ENCODE measurements at regions not wholly inside any gene's neighbourhood (a gene's known extent, or its start where the extent isn't known, plus 50 kb on each side); places are given as distances from the start of the nearest gene placed in this dataset.
"Not testable (repeated sequence)": the region's sequence is repeated elsewhere in the genome, so short reads cannot be mapped to it uniquely, and the experiment has no call there.

- H4K20me1 ChIP-seq (replicated peaks; ENCODE audit: insufficient read depth), result not testable (repeated sequence)
These were observed 88.5 kb upstream of the DPH5 start for GRCh38 chr1:101114128-101114527.

GRCh38 chr1:101112051-101112780, 86.6 kb upstream of the DPH5 start:
- Histone ChIP-seq H3K27me3 (ENCODE audit: insufficient read depth) (no peaks in the 10 kb centered on the region), H3K79me2 (replicated peaks; ENCODE audit: insufficient read depth) (no peaks in the 10 kb centered on the region), H3K36me3 (ENCODE audit: insufficient read depth) (no peaks in the 10 kb centered on the region), H2AFZ (no peak overlapping the region), H3K4me2 (no peak overlapping the region), H3K4me1 (ENCODE audit: insufficient read depth) (no peaks in the 10 kb centered on the region), H3F3A (replicated peaks; ENCODE audit: low read depth) (no peaks in the 10 kb centered on the region), H3K27ac (ENCODE audit: low read depth) (no peak overlapping the region), H3K4me3 (no peak overlapping the region), H4K20me1 (replicated peaks; ENCODE audit: insufficient read depth) (no peaks in the 10 kb centered on the region), H3K9me2 (ENCODE audit: insufficient read depth) (no peaks in the 10 kb centered on the region)
- H3K4me1 Mint-ChIP-seq, result no peaks in the 10 kb centered on the region
- DNase-seq (ENCODE audit: low spot score) (no peak), ATAC-seq (no peak)
- H3K9me3 Mint-ChIP-seq, result no peaks in the 10 kb centered on the region
- H3K4me3 Mint-ChIP-seq, result no peak overlapping the region
- TF ChIP-seq ZNF331 (CRISPR knock-in tag; IDR thresholded peaks at IDR 0.05; ENCODE audit: low read depth) (no peak), EZH2phosphoT487 (IDR thresholded peaks at IDR 0.05; ENCODE audit: unreplicated experiment) (no peak), JUNB (IDR thresholded peaks at IDR 0.05; ENCODE audit: unreplicated experiment) (no peak), ZNF462 (CRISPR knock-in tag; IDR thresholded peaks at IDR 0.05) (no peak), STAT1 (IDR thresholded peaks at IDR 0.05; ENCODE audit: unreplicated experiment) (no peak), NANOG (IDR thresholded peaks at IDR 0.05; ENCODE audit: borderline replicate concordance) (no peak), ZNF114 (CRISPR knock-in tag; IDR thresholded peaks at IDR 0.05) (no peak), ETS1 (IDR thresholded peaks at IDR 0.05) (no peak), POLR2AphosphoS5 (IDR thresholded peaks at IDR 0.05; ENCODE audit: low read depth) (no peak), CTCF (conservative IDR thresholded peaks at IDR 0.05; ENCODE audit: low read depth in 2 of 2) (no peak)
- H3K36me3 Mint-ChIP-seq (ENCODE audit: low read depth), result no peaks in the 10 kb centered on the region
- no peak overlapping the region for H3K27ac Mint-ChIP-seq
- H3K27me3 Mint-ChIP-seq (ENCODE audit: insufficient read depth, low read depth, poor library complexity), result no peaks in the 10 kb centered on the region

More at GRCh38 chr1:101114128-101114527, 88.5 kb upstream of the DPH5 start:
- not testable (repeated sequence) for H3K27ac Mint-ChIP-seq; H3K9me2 ChIP-seq (ENCODE audit: insufficient read depth); H3K9me3 Mint-ChIP-seq; H3K4me3 Mint-ChIP-seq; H3K27ac ChIP-seq (ENCODE audit: low read depth); H3K4me3 ChIP-seq; H3K79me2 ChIP-seq (replicated peaks; ENCODE audit: insufficient read depth); H2AFZ ChIP-seq; H3K36me3 Mint-ChIP-seq (ENCODE audit: low read depth); H3K4me1 ChIP-seq (ENCODE audit: insufficient read depth); ATAC-seq; H3K36me3 ChIP-seq (ENCODE audit: insufficient read depth); H3F3A ChIP-seq (replicated peaks; ENCODE audit: low read depth); H3K4me2 ChIP-seq; DNase-seq (ENCODE audit: low spot score); H3K4me1 Mint-ChIP-seq; H3K27me3 Mint-ChIP-seq (ENCODE audit: insufficient read depth, low read depth, poor library complexity); H3K27me3 ChIP-seq (ENCODE audit: insufficient read depth)

Measured in GM23338 (cell line).